GM12874 (cell line): ENCODE measurements at regions not wholly inside any gene's neighbourhood (a gene's known extent, or its start where the extent isn't known, plus 50 kb on each side); places are given as distances from the start of the nearest gene placed in this dataset.

Experiments used
- TF ChIP-seq, protein P1 (sequence below): IDR thresholded peaks from 2 replicates; pipeline ENCODE4 v1.5.1; 2011; ENCODE audit warnings: low read depth, mild to moderate bottlenecking, control low read depth, low read length, moderate library complexity; ENCODE audit not compliant: insufficient read depth

GRCh38 chr3:177445549-177445948 lies 248.3 kb upstream of the TBL1XR1 start:
- TF ChIP-seq, protein P1, sequence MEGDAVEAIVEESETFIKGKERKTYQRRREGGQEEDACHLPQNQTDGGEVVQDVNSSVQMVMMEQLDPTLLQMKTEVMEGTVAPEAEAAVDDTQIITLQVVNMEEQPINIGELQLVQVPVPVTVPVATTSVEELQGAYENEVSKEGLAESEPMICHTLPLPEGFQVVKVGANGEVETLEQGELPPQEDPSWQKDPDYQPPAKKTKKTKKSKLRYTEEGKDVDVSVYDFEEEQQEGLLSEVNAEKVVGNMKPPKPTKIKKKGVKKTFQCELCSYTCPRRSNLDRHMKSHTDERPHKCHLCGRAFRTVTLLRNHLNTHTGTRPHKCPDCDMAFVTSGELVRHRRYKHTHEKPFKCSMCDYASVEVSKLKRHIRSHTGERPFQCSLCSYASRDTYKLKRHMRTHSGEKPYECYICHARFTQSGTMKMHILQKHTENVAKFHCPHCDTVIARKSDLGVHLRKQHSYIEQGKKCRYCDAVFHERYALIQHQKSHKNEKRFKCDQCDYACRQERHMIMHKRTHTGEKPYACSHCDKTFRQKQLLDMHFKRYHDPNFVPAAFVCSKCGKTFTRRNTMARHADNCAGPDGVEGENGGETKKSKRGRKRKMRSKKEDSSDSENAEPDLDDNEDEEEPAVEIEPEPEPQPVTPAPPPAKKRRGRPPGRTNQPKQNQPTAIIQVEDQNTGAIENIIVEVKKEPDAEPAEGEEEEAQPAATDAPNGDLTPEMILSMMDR: no peak

- TF ChIP-seq, protein P1: no peak
Measured at GRCh38 chr3:177446165-177446601, 248.9 kb upstream of the TBL1XR1 start.

- TF ChIP-seq, protein P1: no peak
Measured at GRCh38 chr3:177447938-177448337, 250.7 kb upstream of the TBL1XR1 start.

- TF ChIP-seq, protein P1: no peak
Measured at GRCh38 chr3:177448987-177449359, 251.7 kb upstream of the TBL1XR1 start.

DNA sequence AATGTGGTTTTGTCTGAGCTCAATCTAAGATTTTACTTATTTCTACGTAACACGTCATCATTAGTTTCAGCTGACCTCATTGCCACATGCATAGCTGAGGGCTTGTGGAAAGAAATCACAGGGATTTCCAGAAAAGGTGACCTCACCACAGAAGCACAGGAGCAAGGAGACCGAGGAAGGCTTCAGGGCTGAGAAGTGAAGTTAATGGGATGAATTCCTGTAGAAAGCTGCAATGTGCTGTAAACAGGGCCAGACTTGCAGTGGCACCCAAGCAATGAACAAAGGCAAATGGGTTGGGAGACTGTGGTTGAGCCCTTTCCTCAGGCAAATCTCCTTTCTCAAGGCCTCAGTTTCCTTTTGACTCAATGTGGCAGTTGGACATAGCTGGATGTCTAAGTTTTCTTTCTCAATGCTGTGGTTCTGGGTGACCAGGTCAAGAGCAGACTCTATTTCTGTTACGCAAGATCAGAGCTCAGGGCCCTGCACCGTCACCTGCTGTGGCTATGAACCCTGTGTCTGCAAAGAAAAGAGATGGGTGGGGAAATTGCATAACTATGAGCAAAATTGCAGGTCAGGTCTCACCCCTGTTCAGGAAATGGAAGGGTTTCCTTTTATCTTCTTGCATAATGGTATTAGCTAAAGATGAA lies 252.2 kb upstream of the TBL1XR1 start:
- TF ChIP-seq, protein P1: no peak

DNA sequence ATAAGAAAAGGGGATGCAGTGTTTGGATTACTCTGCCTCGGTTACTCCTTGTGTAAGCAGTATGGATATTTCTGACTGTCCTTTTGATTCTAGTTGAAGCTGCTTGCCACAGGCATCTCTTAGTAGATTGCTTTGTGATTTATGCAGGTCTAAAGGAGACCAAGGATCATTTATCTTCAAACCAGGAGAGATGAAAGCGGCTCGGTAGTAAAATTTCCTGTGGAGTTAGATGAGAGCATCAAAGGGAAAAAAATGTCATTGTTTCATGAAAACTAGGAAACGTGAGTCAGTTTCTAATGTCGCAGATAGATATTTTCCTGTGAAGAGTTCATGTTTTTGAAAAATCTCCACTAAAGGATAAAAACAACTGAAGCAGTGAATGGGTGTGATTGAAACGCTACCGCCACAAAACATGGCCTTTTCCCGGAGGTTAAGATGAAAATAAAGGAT lies 254.0 kb upstream of the TBL1XR1 start:
- TF ChIP-seq, protein P1: no peak

DNA sequence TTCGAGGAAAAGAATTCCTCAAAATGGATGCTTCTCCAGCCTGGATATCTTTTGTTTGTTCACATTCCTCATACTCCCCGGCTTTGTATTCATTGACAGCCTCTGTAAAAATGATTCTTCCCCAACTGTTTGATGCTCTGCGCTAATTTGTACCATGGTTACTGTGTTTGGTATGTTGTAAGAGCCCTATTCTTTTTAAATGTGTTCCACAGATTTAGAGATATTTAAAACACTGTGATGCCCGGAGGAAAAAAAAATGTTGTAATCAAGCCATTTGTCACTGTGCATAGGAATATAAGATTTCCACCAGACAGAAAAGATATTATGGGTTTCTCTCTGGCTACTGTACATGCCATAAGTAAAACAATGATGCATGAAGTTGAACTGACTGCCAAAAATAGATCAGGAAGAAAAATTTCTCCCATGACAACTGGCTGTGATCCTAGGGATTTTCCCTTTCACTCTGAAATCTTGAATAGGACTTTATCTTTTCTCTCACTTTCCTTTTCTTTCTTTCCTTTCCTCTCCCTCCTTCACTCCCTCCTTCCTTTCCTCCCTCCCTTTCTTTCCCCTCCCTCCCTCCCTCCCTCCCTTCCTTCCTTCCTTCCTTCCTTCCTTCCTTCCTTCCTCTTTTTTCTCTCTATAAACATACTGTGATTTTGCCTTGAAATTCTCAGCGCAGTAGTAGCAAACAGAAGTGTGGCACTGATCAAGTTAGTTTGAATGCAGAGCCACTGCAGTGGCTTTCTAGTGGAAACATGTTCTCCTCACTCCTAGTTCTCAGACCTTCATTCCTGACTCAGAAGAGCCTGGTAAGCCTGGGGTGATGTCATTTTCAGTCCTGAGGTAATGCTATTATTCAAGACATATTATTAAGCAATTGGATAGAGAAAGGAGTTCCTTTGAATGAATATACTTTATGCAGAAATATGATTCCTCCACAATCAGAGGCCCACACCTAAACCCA lies 254.9 kb upstream of the TBL1XR1 start:
- TF ChIP-seq, protein P1: no peak
